Activated CD8-positive, alpha-beta T cell treated with anti-CD3 and anti-CD28 coated beads for 36 hours (primary cell): ENCODE measurements at regions not wholly inside any gene's neighbourhood (a gene's known extent, or its start where the extent isn't known, plus 50 kb on each side); places are given as distances from the start of the nearest gene placed in this dataset.
A peak's percentile ranks its signal among the peaks of the same experiment; 100 is the strongest.

ENCODE experiments used
- ATAC-seq: fragments of 200-7000 bp; cut with Tn5 transposase; one replicate; pipeline ENCODE4 v1.10.0; 2021; ENCODE audit warnings: mild to moderate bottlenecking, moderate library complexity
- CTCF ChIA-PET: fragments of 350-600 bp; sonication (Branson Sonifier 250); formaldehyde crosslinking; loops from one replicate; lab custom pipeline; 2021; ENCODE audit warnings: antibody characterized with exemption; lab: Charles Lee
- POLR2A ChIA-PET: fragments of 350-600 bp; sonication (Branson Sonifier 250); formaldehyde crosslinking; loops from one replicate; lab custom pipeline; 2021; ENCODE audit warnings: antibody characterized with exemption; lab: Charles Lee
- DNase-seq: peaks from one replicate; pipeline ENCODE4 v3.0.0-alpha.2; 2020
- H3K27ac Mint-ChIP-seq: one replicate; pipeline ENCODE4 v1.8.0; 2021; ENCODE audit warnings: mild to moderate bottlenecking, mixed read lengths
- H3K27me3 Mint-ChIP-seq: one replicate; pipeline ENCODE4 v1.8.0; 2021; ENCODE audit warnings: mixed read lengths
- H3K36me3 Mint-ChIP-seq: one replicate; pipeline ENCODE4 v1.8.0; 2021; ENCODE audit warnings: low read depth, mixed read lengths
- H3K4me1 Mint-ChIP-seq: one replicate; pipeline ENCODE4 v1.8.0; 2021; ENCODE audit warnings: low read depth, mixed read lengths
- H3K4me3 Mint-ChIP-seq: one replicate; pipeline ENCODE4 v1.8.0; 2021; ENCODE audit warnings: mild to moderate bottlenecking, moderate library complexity, mixed read lengths
- H3K9me3 Mint-ChIP-seq: one replicate; pipeline ENCODE4 v1.8.0; 2021; ENCODE audit warnings: mixed read lengths
- CTCF ChIP-seq: fragments of 200-600 bp; IDR thresholded peaks from one replicate; pipeline ENCODE4 v1.8.0; 2022; ENCODE audit warnings: antibody characterized with exemption, mild to moderate bottlenecking
- intact Hi-C: fragments of 100-400 bp; cut with micrococcal nuclease; formaldehyde crosslinking; loops from one replicate; pipeline ENCODE4 v1.10.0; 2022

DNA sequence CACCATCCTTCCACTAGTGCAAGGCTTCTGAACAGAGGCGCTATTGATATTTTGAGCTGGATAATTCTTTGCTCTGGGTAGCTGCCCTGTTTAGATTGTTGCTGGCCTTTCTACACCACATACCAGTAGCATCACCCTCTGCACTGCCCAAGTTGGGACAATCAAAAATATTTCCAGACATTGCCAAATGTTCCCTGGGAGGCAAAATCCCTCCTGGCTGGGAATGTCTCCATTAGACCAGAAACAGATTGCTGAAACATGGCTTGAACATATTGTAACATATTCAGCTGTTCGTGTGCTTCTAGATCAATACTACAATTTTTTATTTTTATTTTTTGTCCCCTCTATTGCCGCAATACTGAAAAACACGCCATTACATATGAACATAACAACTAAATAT lies 174.6 kb downstream of the ABCA8 start:
- CTCF ChIA-PET, result interaction anchor here (1.3 to 4.6 kb wide), 2 partner anchors 9 to 467 kb away, joined by 4 to 32 read pairs; no protein-coding TSS in a partner anchor

GRCh38 chr17:68778726-68779125 lies 176.5 kb downstream of the ABCA8 start:
- CTCF ChIA-PET, result interaction anchor here (1.2 to 4.6 kb wide), 4 partner anchors 12 to 483 kb away, joined by 3 to 32 read pairs (median 4); no protein-coding TSS in a partner anchor
- intact Hi-C loops, result loop anchor here (10.0 kb wide), 1 partner anchor 196 kb away; no protein-coding TSS in a partner anchor
- H3K4me1 Mint-ChIP-seq, result no peaks in the 10 kb centered on the region
- no peak overlapping the region for H3K4me3 Mint-ChIP-seq
- no peak for DNase-seq
- H3K36me3 Mint-ChIP-seq, result no peaks in the 10 kb centered on the region
- ATAC-seq, result no peak
- H3K27ac Mint-ChIP-seq, result no peak overlapping the region
- peaks cover 3% of the 10 kb centered on the region for H3K27me3 Mint-ChIP-seq
- no peaks in the 10 kb centered on the region for H3K9me3 Mint-ChIP-seq
- POLR2A ChIA-PET, result no interaction called here
- no peak for TF ChIP-seq CTCF

More for the DNA sequence above, 174.6 kb downstream of the ABCA8 start:
- no peak for TF ChIP-seq CTCF
- Mint-ChIP-seq H3K36me3 (no peaks in the 10 kb centered on the region), H3K27ac (no peak overlapping the region), H3K27me3 (peaks cover 3% of the 10 kb centered on the region), H3K9me3 (no peaks in the 10 kb centered on the region), H3K4me3 (no peak overlapping the region), H3K4me1 (no peaks in the 10 kb centered on the region)
- intact Hi-C loops, result no loop called here
- no peak for DNase-seq
- POLR2A ChIA-PET, result no interaction called here
- no peak for ATAC-seq

GRCh38 chr17:68777856-68778694 lies 176.9 kb upstream of the FAM20A start:
- intact Hi-C loops, result loop anchor here (2.0 to 10.0 kb wide), 2 partner anchors 197 to 457 kb away; no protein-coding TSS in a partner anchor
- Mint-ChIP-seq H3K4me3 (no peak overlapping the region), H3K27ac (no peak overlapping the region), H3K27me3 (peaks cover 3% of the 10 kb centered on the region), H3K4me1 (no peaks in the 10 kb centered on the region), H3K36me3 (no peaks in the 10 kb centered on the region), H3K9me3 (no peaks in the 10 kb centered on the region)
- DNase-seq (no peak), ATAC-seq (no peak)
- POLR2A ChIA-PET, result interaction anchor here (0.8 kb wide), 1 partner anchor 634 kb away, joined by 4 read pairs; no protein-coding TSS in a partner anchor
- CTCF ChIA-PET, result interaction anchor here (0.7 to 4.6 kb wide), 7 partner anchors 11 to 484 kb away, joined by 3 to 32 read pairs (median 3); no protein-coding TSS in a partner anchor
- TF ChIP-seq CTCF, result no peak

- Mint-ChIP-seq H3K27ac (no peak overlapping the region), H3K4me1 (no peaks in the 10 kb centered on the region), H3K4me3 (no peak overlapping the region), H3K27me3 (peaks cover 3% of the 10 kb centered on the region), H3K36me3 (no peaks in the 10 kb centered on the region), H3K9me3 (no peaks in the 10 kb centered on the region)
- ATAC-seq (peak; percentile 27), DNase-seq (peak; percentile 37)
- TF ChIP-seq CTCF, result peak; percentile 68
- ChIA-PET POLR2A (interaction anchor here (0.8 kb wide), 1 partner anchor 635 kb away, joined by 4 read pairs; no protein-coding TSS in a partner anchor), CTCF (interaction anchor here (0.6 to 4.6 kb wide), 7 partner anchors 11 to 471 kb away, joined by 3 to 32 read pairs (median 4); no protein-coding TSS in a partner anchor)
- intact Hi-C loops, result loop anchor here (2.0 to 10.0 kb wide), 2 partner anchors 197 to 457 kb away; no protein-coding TSS in a partner anchor
Observed at GRCh38 chr17:68777243-68777855, 176.2 kb upstream of the FAM20A start.
